ENCODE measurements at regions not wholly inside any gene's neighbourhood (a gene's known extent, or its start where the extent isn't known, plus 50 kb on each side); places are given as distances from the start of the nearest gene placed in this dataset.
A peak's percentile ranks its signal among the peaks of the same experiment; 100 is the strongest.

- Histone ChIP-seq H3K27ac (no peak overlapping the region), H3K36me3 (no peaks in the 10 kb centered on the region), H3K9me3 (no peaks in the 10 kb centered on the region), H3K4me3 (no peak overlapping the region), H3K27me3 (no peaks in the 10 kb centered on the region), H3K4me1 (peaks cover 0 to 11% (median 0%) of the 10 kb centered on the region in 12 donors)
- ATAC-seq (no peak), DNase-seq (no peak)
- intact Hi-C loops (cut with DNase I) = loop anchor here in 1 of 10 donors (10.0 kb wide), 1 partner anchor 299 kb away; no protein-coding TSS in a partner anchor
- TF ChIP-seq POLR2A (IDR thresholded peaks at IDR 0.05) = no peak
- TF ChIP-seq, protein P1, sequence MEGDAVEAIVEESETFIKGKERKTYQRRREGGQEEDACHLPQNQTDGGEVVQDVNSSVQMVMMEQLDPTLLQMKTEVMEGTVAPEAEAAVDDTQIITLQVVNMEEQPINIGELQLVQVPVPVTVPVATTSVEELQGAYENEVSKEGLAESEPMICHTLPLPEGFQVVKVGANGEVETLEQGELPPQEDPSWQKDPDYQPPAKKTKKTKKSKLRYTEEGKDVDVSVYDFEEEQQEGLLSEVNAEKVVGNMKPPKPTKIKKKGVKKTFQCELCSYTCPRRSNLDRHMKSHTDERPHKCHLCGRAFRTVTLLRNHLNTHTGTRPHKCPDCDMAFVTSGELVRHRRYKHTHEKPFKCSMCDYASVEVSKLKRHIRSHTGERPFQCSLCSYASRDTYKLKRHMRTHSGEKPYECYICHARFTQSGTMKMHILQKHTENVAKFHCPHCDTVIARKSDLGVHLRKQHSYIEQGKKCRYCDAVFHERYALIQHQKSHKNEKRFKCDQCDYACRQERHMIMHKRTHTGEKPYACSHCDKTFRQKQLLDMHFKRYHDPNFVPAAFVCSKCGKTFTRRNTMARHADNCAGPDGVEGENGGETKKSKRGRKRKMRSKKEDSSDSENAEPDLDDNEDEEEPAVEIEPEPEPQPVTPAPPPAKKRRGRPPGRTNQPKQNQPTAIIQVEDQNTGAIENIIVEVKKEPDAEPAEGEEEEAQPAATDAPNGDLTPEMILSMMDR (IDR thresholded peaks at IDR 0.05) = no peak
- WGBS, 4 donors = 45 to 68% (median 56%) methylated on average over 1 of the region's 1 CpG
These were observed 383.4 kb downstream of the BRINP1 start for GRCh38 chr9:118985851-118986250.

DNA sequence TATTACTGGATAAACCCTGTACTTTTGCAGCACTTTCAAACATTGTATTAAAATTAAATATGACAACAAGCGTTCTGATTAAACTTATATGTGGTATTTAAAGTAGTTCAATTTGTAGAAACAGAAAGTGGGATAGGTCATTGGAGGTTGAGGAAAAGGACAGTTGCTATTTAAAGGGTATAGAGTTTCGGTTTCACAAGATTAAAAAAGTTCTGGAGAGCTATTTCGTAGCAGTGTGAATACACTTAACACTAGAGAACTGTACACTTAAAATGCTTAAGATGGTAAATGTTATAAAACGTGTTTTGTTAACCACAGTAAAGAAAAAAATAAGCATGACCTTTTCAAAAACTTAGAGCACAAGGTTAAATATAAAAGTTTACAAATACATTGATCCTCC, 382.1 kb downstream of the BRINP1 start:
- intact Hi-C loops (cut with DNase I) = loop anchor here in 1 of 10 donors (10.0 kb wide), 1 partner anchor 298 kb away; no protein-coding TSS in a partner anchor
- Histone ChIP-seq H3K4me3 (no peak overlapping the region), H3K36me3 (no peaks in the 10 kb centered on the region), H3K27me3 (no peaks in the 10 kb centered on the region), H3K9me3 (no peaks in the 10 kb centered on the region), H3K4me1 (peaks cover 0 to 18% (median 0%) of the 10 kb centered on the region in 12 donors), H3K27ac (peak overlapping the region in 5 of 12 donors; percentile 8 to 47 (median 21))
- TF ChIP-seq, protein P1 (IDR thresholded peaks at IDR 0.05) = no peak
- no peak for TF ChIP-seq POLR2A (IDR thresholded peaks at IDR 0.05)
- peak in 3 of 4 donors; percentile 31 to 63 (median 45) for ATAC-seq
- 32 to 36% (median 34%) methylated on average over 4 of the region's 4 CpGs for WGBS, 4 donors
- no peak for DNase-seq

GRCh38 chr9:118990949-118991348, 378.3 kb downstream of the BRINP1 start:
- intact Hi-C loops (cut with DNase I) = loop anchor here in 2 of 10 donors (5.0 to 10.0 kb wide), 4 partner anchors 294 to 1274 kb away; partner anchors contain the start of gene BRINP1 (in 1 of the 2)
- Histone ChIP-seq H3K27me3 (no peaks in the 10 kb centered on the region), H3K27ac (no peak overlapping the region), H3K4me3 (no peak overlapping the region), H3K9me3 (no peaks in the 10 kb centered on the region), H3K36me3 (no peaks in the 10 kb centered on the region), H3K4me1 (peaks cover 0 to 21% (median 0%) of the 10 kb centered on the region in 12 donors)
- TF ChIP-seq, protein P1 (IDR thresholded peaks at IDR 0.05) = no peak
- no peak for TF ChIP-seq POLR2A (IDR thresholded peaks at IDR 0.05)
- DNase-seq (no peak), ATAC-seq (peak in 3 of 4 donors; percentile 6 to 51 (median 10))
- WGBS, 4 donors = 49 to 69% (median 60%) methylated on average over 2 of the region's 2 CpGs

DNA sequence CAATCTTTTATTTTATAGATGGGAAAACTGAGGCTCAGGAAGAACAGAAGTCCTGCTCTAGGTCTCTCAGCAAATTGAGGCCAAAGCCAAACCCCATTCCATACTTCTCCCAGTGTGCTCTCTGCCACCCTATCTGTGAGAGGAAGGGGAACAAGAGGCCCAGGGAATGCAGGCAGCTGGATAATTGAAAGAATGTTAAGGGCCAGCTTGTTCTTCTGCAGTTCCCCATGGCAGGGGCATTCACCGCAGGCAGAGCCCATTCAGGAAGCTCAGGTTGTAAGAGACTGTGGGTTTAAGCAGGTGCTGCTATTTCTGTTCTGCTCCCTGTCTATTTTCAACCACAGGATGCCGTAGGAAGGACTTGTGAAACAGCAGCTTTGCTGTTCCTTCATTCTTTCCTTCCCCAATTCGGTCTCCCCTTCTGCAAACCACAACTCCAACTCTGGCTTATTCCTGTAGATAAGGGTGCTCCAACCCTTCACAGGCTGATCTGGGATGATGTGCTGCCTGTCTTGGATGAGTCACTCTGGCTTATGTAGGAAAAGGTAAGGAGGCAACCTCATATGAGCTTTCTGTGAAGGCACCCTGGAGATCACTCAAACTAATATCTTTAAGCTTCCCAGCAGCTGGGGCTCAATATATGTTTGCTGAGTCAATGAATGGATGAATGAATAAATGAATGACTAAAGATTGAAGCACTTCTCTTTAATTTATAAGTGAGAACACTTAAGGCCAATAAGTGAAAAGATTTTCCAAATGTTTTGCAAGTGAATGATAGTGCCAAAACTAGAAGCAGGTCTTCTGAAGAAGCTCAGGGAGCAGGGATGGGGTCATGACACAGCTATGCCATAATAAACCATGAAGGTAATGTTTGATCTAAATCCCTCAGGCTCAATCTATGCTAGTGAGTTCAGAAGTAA, 377.6 kb downstream of the BRINP1 start:
- DNase-seq (no peak), ATAC-seq (peak in 1 of 4 donors; percentile 23)
- Histone ChIP-seq H3K27me3 (no peaks in the 10 kb centered on the region), H3K36me3 (no peaks in the 10 kb centered on the region), H3K4me1 (peaks cover 0 to 21% (median 0%) of the 10 kb centered on the region in 12 donors), H3K4me3 (no peak overlapping the region), H3K27ac (no peak overlapping the region), H3K9me3 (no peaks in the 10 kb centered on the region)
- WGBS, 4 donors = 37 to 55% (median 49%) methylated on average over 3 of the region's 3 CpGs
- intact Hi-C loops (cut with DNase I) = loop anchor here in 2 of 10 donors (5.0 to 10.0 kb wide), 4 partner anchors 293 to 1273 kb away; partner anchors contain the start of gene BRINP1 (in 1 of the 2)
- TF ChIP-seq, protein P1 (IDR thresholded peaks at IDR 0.05) = no peak
- no peak for TF ChIP-seq POLR2A (IDR thresholded peaks at IDR 0.05)
